HG03025 (cell line): ENCODE measurements at regions not wholly inside any gene's neighbourhood (a gene's known extent, or its start where the extent isn't known, plus 50 kb on each side); places are given as distances from the start of the nearest gene placed in this dataset.

Experiments used
- ATAC-seq: cut with Tn5 transposase; IDR thresholded peaks from one replicate; pipeline ENCODE4 v1.9.1; 2021; ENCODE audit warnings: mild to moderate bottlenecking, moderate library complexity; ENCODE audit not compliant: unreplicated experiment, low FRiP score

DNA sequence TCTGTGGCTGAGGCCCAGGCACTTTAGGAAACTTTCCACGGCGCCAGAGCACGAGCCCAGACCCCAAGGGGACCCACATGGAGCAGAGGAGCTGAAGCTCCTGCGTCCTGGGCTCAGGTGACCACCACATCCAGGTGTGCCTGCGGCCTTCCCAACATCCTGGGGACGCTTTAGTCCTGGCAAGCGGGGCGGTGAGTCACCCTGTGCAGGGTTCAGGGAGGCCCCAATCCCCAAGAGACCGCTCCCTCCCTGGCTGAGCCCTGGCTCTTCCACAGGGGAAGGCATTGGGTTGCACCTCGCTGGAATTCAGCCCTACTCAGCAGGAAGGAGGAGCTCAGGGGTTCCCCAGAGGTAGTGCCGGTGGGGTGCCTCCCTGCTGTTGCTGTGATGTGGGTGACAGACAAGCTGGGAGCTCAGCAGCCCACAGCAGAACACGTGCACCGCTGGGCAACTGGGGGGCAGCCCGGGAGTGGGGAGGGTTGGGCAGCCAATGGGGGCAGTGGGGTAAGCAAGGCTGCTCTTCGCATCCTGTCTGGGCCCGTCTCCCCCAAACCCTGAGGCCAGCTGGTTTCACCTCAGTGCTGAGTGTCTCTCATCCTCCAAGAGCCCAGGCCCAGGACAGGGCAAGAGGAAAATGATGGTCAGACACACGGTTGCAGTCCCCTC lies 802.8 kb downstream of the BRD1 start:
- ATAC-seq = no peak

GRCh38 chr22:49023879-49024774 lies 803.5 kb downstream of the BRD1 start:
- no peak for ATAC-seq

- no peak for ATAC-seq
These were observed 804.4 kb downstream of the BRD1 start for GRCh38 chr22:49023161-49023878.

DNA sequence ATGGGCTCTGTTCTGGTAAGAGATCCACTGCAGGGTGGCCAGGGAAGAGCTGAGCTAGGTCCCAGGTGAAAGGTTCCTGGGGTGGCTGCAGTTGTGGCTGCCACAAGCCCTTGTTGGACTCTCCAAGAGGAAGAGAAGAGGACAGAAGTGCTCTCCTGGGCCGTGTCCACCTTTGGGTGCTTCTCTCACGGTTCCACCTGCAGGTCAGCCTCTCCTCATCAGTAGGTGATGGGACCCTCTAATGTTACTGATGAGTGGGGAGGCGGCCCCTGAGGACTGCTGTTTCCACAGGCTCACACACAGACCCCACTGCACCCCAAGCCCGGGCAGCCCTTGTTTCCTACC lies 804.9 kb downstream of the BRD1 start:
- ATAC-seq = no peak

DNA sequence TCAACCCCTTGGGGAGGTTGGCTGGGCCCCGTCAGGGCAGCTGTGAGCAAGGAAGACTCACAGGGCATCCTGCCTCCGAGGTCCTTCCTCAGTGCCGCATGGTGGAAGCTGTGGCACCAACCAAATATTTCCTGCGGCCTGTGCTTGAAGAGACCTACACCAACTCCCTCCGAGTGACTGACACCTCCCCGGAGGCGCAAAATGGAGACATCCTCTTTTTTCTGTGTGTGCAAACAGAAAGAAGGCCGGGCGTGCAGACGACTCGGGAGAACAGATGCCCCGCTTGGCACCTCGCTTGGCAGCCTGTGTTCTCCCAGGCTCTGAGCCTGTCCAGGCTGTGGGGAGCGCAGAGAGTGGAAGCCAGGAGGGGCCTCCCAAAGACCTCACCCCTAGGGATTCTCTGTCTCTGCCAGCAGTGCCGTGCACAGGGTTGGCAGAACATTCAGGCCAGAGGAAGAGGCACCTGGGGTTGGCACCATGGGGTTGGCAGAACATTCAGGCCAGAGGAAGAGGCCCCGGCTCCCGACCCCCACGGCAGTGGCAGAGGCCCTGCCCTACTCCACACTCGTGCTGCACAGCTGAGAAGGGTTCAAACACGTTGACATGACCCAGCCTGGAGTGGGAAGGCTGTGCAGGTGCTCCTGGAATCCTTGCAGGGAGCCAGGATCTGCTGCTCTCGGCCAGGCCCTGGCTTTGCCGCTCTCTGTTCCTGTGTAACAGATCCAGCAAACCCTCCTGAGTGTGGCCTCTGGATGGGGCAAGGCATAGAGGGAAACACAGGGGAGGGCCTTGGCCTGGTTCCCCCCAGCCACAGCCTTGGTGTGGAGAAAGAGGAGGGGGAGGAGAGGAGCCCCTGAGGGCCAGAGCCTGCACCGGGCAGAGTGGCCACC lies 805.5 kb downstream of the BRD1 start:
- ATAC-seq = no peak

DNA sequence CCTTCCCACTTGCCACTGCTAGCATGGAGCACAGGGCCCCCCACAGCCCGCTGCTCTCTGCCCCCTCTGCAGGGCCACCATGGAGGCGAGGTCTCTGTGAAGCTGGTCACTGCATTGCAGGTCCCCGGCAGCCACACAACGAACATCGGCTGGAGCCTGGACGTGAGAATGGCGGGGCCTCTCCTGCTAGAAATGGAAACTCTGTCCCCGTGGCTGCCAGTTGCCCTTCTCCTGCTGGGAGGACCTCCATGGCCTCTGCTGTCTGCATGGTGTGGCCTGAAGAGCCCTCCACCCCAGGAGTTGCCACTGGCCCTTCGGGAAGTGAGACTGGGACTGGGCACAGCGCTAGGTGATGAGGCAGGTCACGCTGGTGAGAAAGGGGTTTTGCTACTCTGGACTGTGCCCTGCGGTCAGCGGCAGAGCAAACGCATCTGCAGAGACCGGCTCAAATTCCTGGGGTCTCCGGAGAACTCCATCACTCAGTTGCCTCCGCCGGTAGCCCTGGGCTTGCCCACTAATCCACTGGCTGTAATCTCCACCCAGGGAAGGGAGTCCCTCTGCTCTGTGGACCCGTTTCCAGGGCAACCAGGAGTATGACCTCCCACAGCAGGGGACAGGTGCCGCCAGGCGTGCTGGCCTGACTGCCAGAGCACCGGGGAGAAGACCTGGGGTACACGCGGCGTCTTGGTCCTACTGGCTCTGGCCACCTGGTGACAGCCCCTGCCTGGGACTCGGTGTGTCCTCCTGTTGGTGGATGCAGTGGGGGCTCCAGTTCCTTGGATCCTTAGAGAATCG lies 806.3 kb downstream of the BRD1 start:
- ATAC-seq = no peak

- ATAC-seq = no peak
These were observed 807.6 kb downstream of the BRD1 start for GRCh38 chr22:49019737-49020713.

GRCh38 chr22:49018601-49019000 lies 809.1 kb downstream of the BRD1 start:
- no peak for ATAC-seq

GRCh38 chr22:49017482-49018329 lies 810.0 kb downstream of the BRD1 start:
- ATAC-seq = no peak

DNA sequence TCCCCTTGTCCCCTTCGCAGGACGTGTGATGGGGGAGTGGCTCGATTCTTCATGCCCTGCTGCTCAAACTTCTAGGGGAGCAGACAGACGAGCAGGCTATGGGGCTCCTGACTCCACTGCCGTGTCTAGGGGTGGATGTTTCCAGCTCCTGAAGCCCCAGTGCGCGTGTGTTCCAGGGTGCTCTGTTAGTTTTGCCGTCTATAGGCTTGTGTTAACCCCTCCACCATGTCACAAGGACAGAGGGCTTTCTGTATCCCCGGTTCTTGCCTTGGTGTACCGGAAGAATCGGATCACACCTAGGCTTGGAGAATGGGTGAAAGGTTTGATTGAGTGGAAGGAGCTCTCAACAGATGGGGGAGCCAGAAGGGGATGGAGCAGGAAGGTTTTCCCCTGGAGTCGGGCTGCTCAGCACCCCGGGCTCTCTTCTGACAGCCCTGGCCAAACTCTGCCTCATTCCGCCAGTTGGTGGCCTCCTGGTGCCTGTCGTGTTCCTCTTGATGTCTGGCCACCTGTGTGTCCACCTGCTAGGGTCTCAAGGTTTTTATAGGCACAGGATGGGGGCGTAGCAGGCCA lies 810.7 kb downstream of the BRD1 start:
- ATAC-seq = no peak

DNA sequence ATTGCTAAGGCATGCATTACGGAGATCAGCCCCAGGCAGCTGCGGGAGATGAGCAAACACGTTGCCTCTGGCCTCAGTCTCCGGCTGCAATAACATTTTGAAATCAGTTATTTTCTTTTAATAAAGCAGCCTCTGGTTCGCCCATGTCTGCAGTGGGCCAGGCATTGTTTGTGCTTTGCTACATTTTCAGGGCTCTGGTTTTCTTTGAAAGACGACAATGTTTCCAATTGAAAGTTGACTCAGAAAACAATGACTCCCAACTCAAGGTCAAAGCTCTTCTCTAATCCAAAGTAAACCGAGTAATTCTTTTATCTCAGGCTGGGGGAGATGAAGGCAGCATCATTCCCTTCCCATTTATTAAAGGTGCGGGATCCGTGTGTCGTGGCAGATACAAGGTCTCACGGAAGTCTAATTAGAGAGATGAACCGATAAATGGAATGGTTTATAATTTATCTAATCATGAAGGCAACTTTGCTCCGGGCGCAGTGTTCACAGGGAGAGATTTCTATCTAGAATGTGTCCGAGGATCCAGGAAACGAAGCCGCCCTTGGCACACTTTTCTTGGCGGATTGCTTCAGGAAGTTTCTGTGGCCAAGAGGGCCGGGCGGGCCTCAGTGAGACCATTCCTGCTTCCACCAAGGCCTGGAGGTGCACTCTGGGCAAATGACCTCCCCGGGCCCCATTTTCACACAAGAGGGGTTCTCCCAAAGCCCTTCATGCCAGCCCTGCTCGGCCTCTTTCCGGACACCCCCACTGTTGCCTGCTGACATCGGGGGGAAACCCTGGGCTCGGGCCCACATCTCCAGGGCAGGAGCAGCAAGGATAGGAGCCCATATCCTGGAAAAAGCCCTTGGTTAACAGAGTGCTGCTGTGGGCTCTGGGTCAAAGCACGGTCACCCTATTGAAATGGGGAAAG lies 811.4 kb downstream of the BRD1 start:
- no peak for ATAC-seq

DNA sequence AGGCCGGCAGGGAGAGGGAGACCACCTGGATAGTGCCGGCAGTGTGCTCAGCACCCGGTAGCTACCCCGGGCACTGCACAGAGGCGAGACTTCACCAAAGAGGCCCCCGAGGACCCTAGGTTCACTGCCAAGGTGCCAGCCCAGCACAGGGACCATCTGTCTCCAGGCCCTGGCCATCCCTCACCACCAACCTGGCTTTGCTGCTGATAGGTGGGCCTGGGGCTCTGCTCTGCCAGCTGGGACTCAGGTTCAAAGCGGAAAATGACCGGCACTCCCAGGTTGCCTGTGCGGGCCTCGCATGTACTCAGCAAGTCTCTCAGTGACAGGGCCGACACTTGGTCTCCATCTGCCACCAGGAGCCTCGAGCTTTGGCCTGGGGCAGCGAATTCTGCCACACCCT lies 812.2 kb downstream of the BRD1 start:
- ATAC-seq = no peak

DNA sequence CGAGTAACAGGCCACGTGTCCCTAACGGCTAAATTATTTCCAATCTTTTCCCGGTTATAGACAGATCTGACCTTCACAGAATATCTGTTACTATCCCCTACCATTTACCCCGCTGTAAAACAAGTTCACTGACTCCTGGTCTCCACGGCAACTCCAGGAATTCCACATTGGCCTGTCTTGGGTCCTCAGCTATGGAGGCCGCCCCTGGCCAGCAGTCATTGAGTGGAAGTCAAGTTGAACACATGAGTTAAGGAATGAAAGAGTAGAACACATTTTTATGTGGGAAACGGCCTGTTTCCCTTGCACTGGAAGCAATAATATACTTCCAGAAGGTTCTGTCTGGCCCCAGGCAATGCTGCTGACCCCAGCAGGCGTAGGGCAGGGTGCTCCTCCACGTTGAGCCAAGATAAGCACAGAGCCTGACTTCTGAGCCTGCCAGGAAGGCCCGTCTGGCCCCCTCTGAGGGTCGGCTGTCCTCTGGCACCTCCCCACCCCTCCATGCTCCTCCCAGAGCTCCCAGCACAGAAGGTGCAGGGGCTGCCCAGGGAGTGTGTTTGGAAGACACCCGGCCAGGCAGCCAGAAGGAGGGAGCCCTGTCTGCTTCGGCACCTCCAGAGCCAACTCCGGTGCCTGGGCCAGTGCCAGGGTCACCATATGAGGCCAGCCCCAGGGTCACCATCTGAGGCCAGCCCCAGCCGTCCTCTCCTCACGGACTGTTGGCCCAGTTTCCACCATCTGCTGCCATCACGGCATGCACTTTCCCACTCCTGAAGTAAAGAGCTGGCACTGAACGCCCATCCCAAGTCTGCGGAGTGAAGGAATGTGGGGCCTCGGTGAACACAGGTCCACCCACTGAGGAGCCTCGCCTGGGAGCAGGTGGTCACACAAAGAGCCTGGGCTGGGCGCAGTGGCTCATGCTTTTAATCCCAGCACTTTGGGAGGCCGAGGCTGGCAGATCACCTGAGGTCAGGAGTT lies 813.2 kb downstream of the BRD1 start:
- ATAC-seq = no peak

DNA sequence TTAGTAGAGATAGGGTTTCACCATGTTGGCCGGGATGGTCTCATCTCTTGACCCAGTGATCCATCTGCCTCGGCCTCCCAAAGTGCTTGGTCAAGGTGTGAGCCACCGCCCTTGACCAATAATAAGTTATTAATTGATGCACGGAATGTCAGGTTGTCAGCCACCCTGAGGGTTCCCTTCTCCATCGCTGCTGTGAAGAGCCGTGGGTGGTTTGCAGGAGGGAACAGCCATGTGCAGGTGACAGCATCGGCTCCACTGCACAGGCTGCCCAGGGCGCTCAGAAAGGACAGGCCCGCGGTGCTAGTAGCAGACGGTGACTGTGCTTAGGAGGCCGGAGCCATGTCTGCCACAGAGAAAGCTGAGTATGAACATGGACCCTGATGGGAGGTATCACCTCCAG lies 814.0 kb downstream of the BRD1 start:
- no peak for ATAC-seq
